Endodermal cell (in vitro differentiated cells): ENCODE measurements at regions not wholly inside any gene's neighbourhood (a gene's known extent, or its start where the extent isn't known, plus 50 kb on each side); places are given as distances from the start of the nearest gene placed in this dataset.
A peak's percentile ranks its signal among the peaks of the same experiment; 100 is the strongest.

Source experiments
- DNase-seq: peaks from one replicate; pipeline ENCODE4 v3.0.0-alpha.2; 2017
- H3K27ac ChIP-seq: 2 replicates; pipeline ENCODE4 v1.5.1; 2013; ENCODE audit warnings: mild to moderate bottlenecking, low read depth, low read length, moderate library complexity
- H3K27me3 ChIP-seq: 2 replicates; pipeline ENCODE4 v1.6.1; 2013; ENCODE audit warnings: mild to moderate bottlenecking, low read length, moderate library complexity; ENCODE audit not compliant: insufficient read depth, control insufficient read depth, poor library complexity, severe bottlenecking
- H3K36me3 ChIP-seq: 2 replicates; pipeline ENCODE4 v1.7.0; 2013; ENCODE audit warnings: mild to moderate bottlenecking, low read length, moderate library complexity; ENCODE audit not compliant: control insufficient read depth, insufficient read depth
- H3K4me1 ChIP-seq: one replicate; pipeline ENCODE4 v1.7.0; 2013; ENCODE audit warnings: low read length; ENCODE audit not compliant: control insufficient read depth, insufficient read depth
- H3K4me3 ChIP-seq: 2 replicates; pipeline ENCODE4 v1.5.1; 2013; ENCODE audit warnings: mild to moderate bottlenecking, low read length, moderate library complexity
- H3K9ac ChIP-seq: 2 replicates; pipeline ENCODE4 v1.6.1; 2013; ENCODE audit warnings: mild to moderate bottlenecking, low read length, moderate library complexity; ENCODE audit not compliant: poor library complexity, severe bottlenecking; ENCODE audit errors: extremely low read depth
- H3K9me3 ChIP-seq: 2 replicates; pipeline ENCODE4 v1.6.1; 2013; ENCODE audit warnings: mild to moderate bottlenecking, low read length, moderate library complexity; ENCODE audit not compliant: control insufficient read depth
- H3K27ac Mint-ChIP-seq: 2 replicates; pipeline ENCODE4 v1.8.0; 2020; ENCODE audit warnings: mixed read lengths
- H3K27me3 Mint-ChIP-seq: 2 replicates; pipeline ENCODE4 v1.8.0; 2021; ENCODE audit warnings: mild to moderate bottlenecking, mixed read lengths; ENCODE audit not compliant: insufficient read depth
- H3K36me3 Mint-ChIP-seq: 2 replicates; pipeline ENCODE4 v1.8.0; 2020; ENCODE audit warnings: low read depth, mixed read lengths
- H3K4me1 Mint-ChIP-seq: 2 replicates; pipeline ENCODE4 v1.8.0; 2020; ENCODE audit warnings: mixed read lengths
- H3K4me3 Mint-ChIP-seq: 2 replicates; pipeline ENCODE4 v1.8.0; 2020; ENCODE audit warnings: mild to moderate bottlenecking, moderate library complexity, mixed read lengths
- H3K9me3 Mint-ChIP-seq: 2 replicates; pipeline ENCODE4 v1.8.0; 2020; ENCODE audit warnings: mild to moderate bottlenecking, mixed read lengths
- WGBS, 2 experiments: methylation state at CpG; one replicate each; pipeline versions ENCODE4 v1.1.5 to v1.1.7; 2013; ENCODE audit warnings: missing lambda C conversion rate in 2 of 2, mixed read lengths in 1 of 2; ENCODE audit not compliant: insufficient coverage in 1 of 2, insufficient read length in 1 of 2; 5-methylcytosine and 5-hydroxymethylcytosine counted together
- TF ChIP-seq, protein P1 (sequence below): fragments of 200-600 bp; sonication (generic); conservative IDR thresholded peaks from 2 replicates; pipeline ENCODE4 v1.5.0; 2021; ENCODE audit warnings: antibody characterized with exemption, mild to moderate bottlenecking

DNA sequence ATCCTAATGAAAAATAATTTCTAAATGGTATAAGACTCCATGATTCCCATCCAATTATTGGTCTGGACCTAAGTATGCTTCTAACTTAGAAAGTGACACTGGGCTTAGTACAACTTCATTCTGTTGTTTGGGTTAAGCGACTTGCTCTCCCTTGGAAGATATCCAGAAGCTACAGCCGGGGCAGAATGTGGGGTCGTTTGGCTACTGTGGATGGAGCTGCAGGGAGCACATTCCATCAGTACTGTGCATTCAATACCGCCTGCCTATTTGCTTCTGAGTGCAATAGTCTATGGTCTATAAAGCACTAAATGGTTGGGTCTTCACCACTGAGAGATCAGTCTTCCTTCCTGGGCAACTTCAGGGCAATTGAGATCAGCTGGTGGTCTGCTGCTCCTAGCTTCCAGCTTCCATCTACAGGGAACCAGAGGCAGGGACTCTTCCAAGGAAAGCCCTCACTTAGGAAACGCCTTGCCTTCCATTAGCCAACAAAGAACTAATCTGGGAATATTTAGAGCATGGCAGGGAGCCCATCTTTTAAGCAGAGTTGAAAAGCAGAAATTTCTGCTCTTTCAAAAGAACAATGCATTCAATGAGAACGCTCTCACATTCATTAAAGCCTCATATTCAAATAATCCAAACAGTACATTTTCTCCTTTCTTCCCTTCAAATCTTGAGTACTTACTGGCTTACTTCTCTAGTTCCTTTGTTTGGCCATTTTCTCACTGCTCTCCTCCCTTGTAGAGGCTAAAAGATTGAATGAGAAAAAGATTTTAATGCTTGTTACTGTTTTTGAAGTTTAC is 1049.9 kb upstream of the TENM3 start:
- H3K9me3 Mint-ChIP-seq: no peaks in the 10 kb centered on the region
- H3K27ac ChIP-seq: peak overlapping the region; percentile 52
- no peaks in the 10 kb centered on the region for H3K9me3 ChIP-seq
- H3K27ac Mint-ChIP-seq: no peak overlapping the region
- H3K27me3 ChIP-seq: no peaks in the 10 kb centered on the region
- H3K36me3 ChIP-seq: no peaks in the 10 kb centered on the region
- H3K36me3 Mint-ChIP-seq: no peaks in the 10 kb centered on the region
- TF ChIP-seq, protein P1, sequence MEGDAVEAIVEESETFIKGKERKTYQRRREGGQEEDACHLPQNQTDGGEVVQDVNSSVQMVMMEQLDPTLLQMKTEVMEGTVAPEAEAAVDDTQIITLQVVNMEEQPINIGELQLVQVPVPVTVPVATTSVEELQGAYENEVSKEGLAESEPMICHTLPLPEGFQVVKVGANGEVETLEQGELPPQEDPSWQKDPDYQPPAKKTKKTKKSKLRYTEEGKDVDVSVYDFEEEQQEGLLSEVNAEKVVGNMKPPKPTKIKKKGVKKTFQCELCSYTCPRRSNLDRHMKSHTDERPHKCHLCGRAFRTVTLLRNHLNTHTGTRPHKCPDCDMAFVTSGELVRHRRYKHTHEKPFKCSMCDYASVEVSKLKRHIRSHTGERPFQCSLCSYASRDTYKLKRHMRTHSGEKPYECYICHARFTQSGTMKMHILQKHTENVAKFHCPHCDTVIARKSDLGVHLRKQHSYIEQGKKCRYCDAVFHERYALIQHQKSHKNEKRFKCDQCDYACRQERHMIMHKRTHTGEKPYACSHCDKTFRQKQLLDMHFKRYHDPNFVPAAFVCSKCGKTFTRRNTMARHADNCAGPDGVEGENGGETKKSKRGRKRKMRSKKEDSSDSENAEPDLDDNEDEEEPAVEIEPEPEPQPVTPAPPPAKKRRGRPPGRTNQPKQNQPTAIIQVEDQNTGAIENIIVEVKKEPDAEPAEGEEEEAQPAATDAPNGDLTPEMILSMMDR: no peak
- peaks cover 15% of the 10 kb centered on the region for H3K4me1 Mint-ChIP-seq
- 77 to 84% methylated on average over 5 to 6 of the region's 6 CpGs for WGBS, 2 experiments
- H3K4me3 ChIP-seq: no peak overlapping the region
- H3K4me3 Mint-ChIP-seq: no peak overlapping the region
- H3K9ac ChIP-seq: no peak overlapping the region
- no peaks in the 10 kb centered on the region for H3K27me3 Mint-ChIP-seq
- DNase-seq: peak; percentile 50
- H3K4me1 ChIP-seq: no peaks in the 10 kb centered on the region

DNA sequence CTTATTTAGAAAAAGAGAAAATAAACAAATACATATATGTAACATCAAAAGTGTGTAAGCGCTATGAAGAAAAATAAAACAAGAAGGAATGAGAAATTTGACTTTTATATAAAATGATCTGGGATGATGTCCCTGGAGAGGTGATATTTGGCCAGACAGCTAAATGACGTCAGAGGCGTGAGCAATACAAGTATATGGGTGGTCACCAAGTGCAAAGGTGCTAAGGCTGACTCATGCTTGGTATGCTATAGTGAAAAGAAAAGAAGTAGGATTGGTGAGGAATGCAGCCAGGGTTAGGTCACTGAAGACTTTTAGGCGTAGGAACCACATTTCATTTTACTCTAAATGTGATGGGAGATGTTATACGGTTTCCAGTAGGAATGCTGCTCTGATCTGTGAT is 1049.1 kb upstream of the TENM3 start:
- Histone ChIP-seq H3K4me1 (no peaks in the 10 kb centered on the region), H3K27me3 (no peaks in the 10 kb centered on the region), H3K9ac (no peak overlapping the region), H3K36me3 (no peaks in the 10 kb centered on the region), H3K9me3 (no peaks in the 10 kb centered on the region), H3K27ac (no peak overlapping the region), H3K4me3 (no peak overlapping the region)
- TF ChIP-seq, protein P1: no peak
- H3K4me3 Mint-ChIP-seq: no peak overlapping the region
- no peaks in the 10 kb centered on the region for H3K9me3 Mint-ChIP-seq
- DNase-seq: no peak
- 90 to 100% methylated on average over 4 to 5 of the region's 5 CpGs for WGBS, 2 experiments
- H3K4me1 Mint-ChIP-seq: peaks cover 15% of the 10 kb centered on the region
- no peaks in the 10 kb centered on the region for H3K27me3 Mint-ChIP-seq
- no peak overlapping the region for H3K27ac Mint-ChIP-seq
- H3K36me3 Mint-ChIP-seq: no peaks in the 10 kb centered on the region

GRCh38 chr4:181200076-181200475 is 1043.1 kb upstream of the TENM3 start:
- Mint-ChIP-seq H3K4me1 (peaks cover 9% of the 10 kb centered on the region), H3K27ac (no peak overlapping the region), H3K4me3 (no peak overlapping the region), H3K36me3 (no peaks in the 10 kb centered on the region), H3K9me3 (no peaks in the 10 kb centered on the region), H3K27me3 (no peaks in the 10 kb centered on the region)
- WGBS, 2 experiments: 89 to 96% methylated on average over 5 of the region's 5 CpGs
- DNase-seq: no peak
- Histone ChIP-seq H3K4me1 (peaks cover 2% of the 10 kb centered on the region), H3K9ac (no peak overlapping the region), H3K4me3 (no peak overlapping the region), H3K9me3 (no peaks in the 10 kb centered on the region), H3K36me3 (no peaks in the 10 kb centered on the region), H3K27me3 (no peaks in the 10 kb centered on the region), H3K27ac (no peak overlapping the region)
- TF ChIP-seq, protein P1: no peak
